Mucosa of rectum (tissue), 2 donors: ENCODE measurements at regions not wholly inside any gene's neighbourhood (a gene's known extent, or its start where the extent isn't known, plus 50 kb on each side); places are given as distances from the start of the nearest gene placed in this dataset.

Experiments
- H3K27ac ChIP-seq, 2 donors: one replicate each; pipeline ENCODE4 v1.7.0; 2013; ENCODE audit warnings: inconsistent platforms in 2 of 2, low read depth in 2 of 2, low read length in 2 of 2
- H3K27me3 ChIP-seq, 2 donors: one replicate each; pipeline ENCODE4 v1.7.0; 2013; ENCODE audit warnings: low read length in 2 of 2; ENCODE audit not compliant: control insufficient read depth in 2 of 2, insufficient read depth in 2 of 2
- H3K36me3 ChIP-seq, 2 donors: one replicate each; pipeline ENCODE4 v1.7.0; 2013; ENCODE audit warnings: low read length in 2 of 2; ENCODE audit not compliant: control insufficient read depth in 2 of 2, insufficient read depth in 2 of 2
- H3K4me1 ChIP-seq, 2 donors: one replicate each; pipeline ENCODE4 v1.7.0; 2013; ENCODE audit warnings: low read length in 2 of 2, mild to moderate bottlenecking in 1 of 2; ENCODE audit not compliant: control insufficient read depth in 2 of 2, insufficient read depth in 2 of 2
- H3K4me3 ChIP-seq, 2 donors: one replicate each; pipeline ENCODE4 v1.7.0; 2013; ENCODE audit warnings: low read length in 2 of 2
- H3K9ac ChIP-seq, 2 donors: one replicate each; pipeline ENCODE4 v1.7.0; 2013; ENCODE audit warnings: low read length in 2 of 2, low read depth in 1 of 2, mild to moderate bottlenecking in 1 of 2
- H3K9me3 ChIP-seq, 2 donors: one replicate each; pipeline ENCODE4 v1.7.0; 2013; ENCODE audit warnings: low read length in 2 of 2; ENCODE audit not compliant: control insufficient read depth in 2 of 2
- donor health status: healthy.
- donor health status: Normal muscosa, but diverticular disease.

DNA sequence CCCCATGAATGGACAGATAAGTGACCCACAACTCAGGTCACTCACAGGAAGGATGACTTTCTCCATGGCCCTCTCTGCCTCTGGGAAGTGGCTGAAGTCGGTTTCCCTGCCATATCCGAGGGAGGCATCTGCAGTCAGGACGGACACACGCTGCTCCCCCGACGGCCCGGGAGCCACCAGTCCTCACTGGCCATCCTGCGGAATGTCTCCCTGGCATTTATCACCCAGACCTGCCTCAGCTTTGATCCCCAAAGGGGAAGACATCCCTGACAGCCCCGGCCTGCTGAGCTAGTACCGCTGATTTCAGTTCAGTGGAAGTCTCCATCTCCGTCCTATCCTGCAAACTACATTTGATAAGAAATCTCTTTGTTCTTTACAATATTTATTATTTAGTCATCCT, 339.5 kb upstream of the MKI67 start:
- Histone ChIP-seq H3K9ac (no peak overlapping the region), H3K27ac (no peak overlapping the region), H3K9me3 (no peaks in the 10 kb centered on the region), H3K27me3 (no peaks in the 10 kb centered on the region), H3K4me3 (no peak overlapping the region), H3K4me1 (no peaks in the 10 kb centered on the region), H3K36me3 (no peaks in the 10 kb centered on the region)

- Histone ChIP-seq H3K9ac (no peak overlapping the region), H3K9me3 (no peaks in the 10 kb centered on the region), H3K4me1 (no peaks in the 10 kb centered on the region), H3K4me3 (no peak overlapping the region), H3K27me3 (no peaks in the 10 kb centered on the region), H3K36me3 (no peaks in the 10 kb centered on the region), H3K27ac (no peak overlapping the region)
Measured at GRCh38 chr10:128466831-128467371, 340.7 kb upstream of the MKI67 start.

DNA sequence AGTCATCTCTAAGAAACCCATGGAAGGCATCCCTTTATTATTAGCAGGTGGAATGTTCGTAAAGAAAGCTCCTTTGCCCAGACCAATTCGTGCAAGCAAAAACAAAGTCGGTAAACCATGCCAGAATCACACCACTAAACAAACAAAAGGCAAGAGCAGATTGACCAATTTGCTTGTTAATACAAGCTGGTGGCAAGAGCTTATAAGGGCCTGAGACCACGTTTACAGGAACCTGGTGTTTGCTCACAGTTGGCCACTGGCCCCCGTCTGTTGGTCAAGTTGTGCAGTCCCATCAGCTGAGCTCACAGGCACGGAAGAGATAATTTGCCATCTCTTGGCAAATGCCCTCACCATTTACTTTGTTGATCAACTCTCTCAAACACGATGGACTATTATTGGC, 342.2 kb upstream of the MKI67 start:
- Histone ChIP-seq H3K27me3 (no peaks in the 10 kb centered on the region), H3K36me3 (no peaks in the 10 kb centered on the region), H3K4me3 (no peak overlapping the region), H3K9ac (no peak overlapping the region), H3K4me1 (no peaks in the 10 kb centered on the region), H3K27ac (no peak overlapping the region), H3K9me3 (no peaks in the 10 kb centered on the region)

DNA sequence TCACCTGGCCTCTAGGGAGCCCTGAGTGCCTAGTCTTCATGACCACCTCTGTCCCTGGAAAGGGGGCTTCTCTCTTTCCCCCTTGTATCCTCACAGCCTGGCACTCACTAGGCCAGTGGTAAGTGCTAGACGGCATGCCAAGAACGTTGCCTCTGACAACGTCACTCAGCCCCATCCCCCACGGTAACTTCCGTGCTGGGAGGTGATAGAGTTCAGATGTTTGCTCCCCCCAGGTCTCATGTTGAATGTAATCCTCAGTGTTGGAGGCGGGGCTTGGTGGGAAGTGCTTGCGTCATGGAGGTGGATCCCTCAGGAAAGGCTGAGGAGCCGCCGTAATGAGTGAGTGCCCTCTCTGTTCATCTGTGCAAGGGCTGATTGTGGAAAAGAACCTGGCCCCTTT, 343.3 kb upstream of the MKI67 start:
- Histone ChIP-seq H3K9ac (no peak overlapping the region), H3K4me3 (no peak overlapping the region), H3K27me3 (no peaks in the 10 kb centered on the region), H3K27ac (no peak overlapping the region), H3K9me3 (no peaks in the 10 kb centered on the region), H3K36me3 (no peaks in the 10 kb centered on the region), H3K4me1 (no peaks in the 10 kb centered on the region)

- H3K27me3 ChIP-seq, result no peaks in the 10 kb centered on the region
- H3K27ac ChIP-seq, result no peak overlapping the region
- no peak overlapping the region for H3K9ac ChIP-seq
- H3K9me3 ChIP-seq, result no peaks in the 10 kb centered on the region
- H3K4me3 ChIP-seq, result no peak overlapping the region
- H3K4me1 ChIP-seq, result no peaks in the 10 kb centered on the region
- no peaks in the 10 kb centered on the region for H3K36me3 ChIP-seq
Measured at GRCh38 chr10:128470321-128470965, 344.2 kb upstream of the MKI67 start.

GRCh38 chr10:128471151-128471550, 344.9 kb upstream of the MKI67 start:
- Histone ChIP-seq H3K36me3 (no peaks in the 10 kb centered on the region), H3K4me3 (no peak overlapping the region), H3K27me3 (no peaks in the 10 kb centered on the region), H3K9me3 (no peaks in the 10 kb centered on the region), H3K27ac (no peak overlapping the region), H3K4me1 (no peaks in the 10 kb centered on the region), H3K9ac (no peak overlapping the region)

DNA sequence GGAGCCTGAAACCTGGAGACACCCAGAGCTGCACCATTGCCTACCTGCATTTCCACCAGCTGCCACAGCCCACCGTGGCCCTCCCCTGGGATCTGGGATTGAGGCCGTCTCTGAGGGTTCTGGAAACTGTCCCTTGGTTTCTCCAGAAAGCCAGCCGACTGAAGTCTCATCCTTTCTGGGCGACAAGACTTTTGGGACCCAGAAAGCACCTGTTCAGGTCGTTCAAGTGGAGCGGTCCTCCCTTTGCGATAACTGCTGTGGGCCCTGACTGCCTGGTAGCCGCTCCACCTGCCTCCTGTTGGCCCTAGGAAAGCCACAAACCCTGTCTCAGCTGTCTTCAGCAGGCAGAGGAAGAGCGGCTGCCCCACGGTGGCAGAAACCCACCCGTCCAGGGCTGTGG, 346.0 kb upstream of the MKI67 start:
- Histone ChIP-seq H3K9ac (no peak overlapping the region), H3K36me3 (no peaks in the 10 kb centered on the region), H3K4me1 (no peaks in the 10 kb centered on the region), H3K9me3 (no peaks in the 10 kb centered on the region), H3K27me3 (no peaks in the 10 kb centered on the region), H3K27ac (no peak overlapping the region), H3K4me3 (no peak overlapping the region)

GRCh38 chr10:128473396-128473795, 347.2 kb upstream of the MKI67 start:
- Histone ChIP-seq H3K4me1 (no peaks in the 10 kb centered on the region), H3K9me3 (no peaks in the 10 kb centered on the region), H3K36me3 (no peaks in the 10 kb centered on the region), H3K9ac (no peak overlapping the region), H3K27me3 (no peaks in the 10 kb centered on the region), H3K27ac (no peak overlapping the region), H3K4me3 (no peak overlapping the region)

- Histone ChIP-seq H3K9ac (no peak overlapping the region), H3K4me1 (no peaks in the 10 kb centered on the region), H3K4me3 (no peak overlapping the region), H3K27me3 (no peaks in the 10 kb centered on the region), H3K36me3 (no peaks in the 10 kb centered on the region), H3K9me3 (no peaks in the 10 kb centered on the region), H3K27ac (no peak overlapping the region)
Measured at GRCh38 chr10:128473911-128474310, 347.7 kb upstream of the MKI67 start.

- Histone ChIP-seq H3K36me3 (no peaks in the 10 kb centered on the region), H3K9ac (no peak overlapping the region), H3K27me3 (no peaks in the 10 kb centered on the region), H3K4me1 (no peaks in the 10 kb centered on the region), H3K4me3 (no peak overlapping the region), H3K9me3 (no peaks in the 10 kb centered on the region), H3K27ac (no peak overlapping the region)
Measured at GRCh38 chr10:128474571-128474970, 348.3 kb upstream of the MKI67 start.
